GM12875 (cell line): ENCODE measurements at regions not wholly inside any gene's neighbourhood (a gene's known extent, or its start where the extent isn't known, plus 50 kb on each side); places are given as distances from the start of the nearest gene placed in this dataset.

Experiments used
- H3K4me3 ChIP-seq: one replicate; pipeline ENCODE4 v1.5.1; 2011; ENCODE audit warnings: low read depth, low read length, control low read depth
- TF ChIP-seq, protein P1 (sequence below): IDR thresholded peaks from 2 replicates; pipeline ENCODE4 v1.5.1; 2011; ENCODE audit warnings: low read depth, mild to moderate bottlenecking, control low read depth, inconsistent platforms, low read length, moderate library complexity, borderline replicate concordance; ENCODE audit not compliant: insufficient read depth

DNA sequence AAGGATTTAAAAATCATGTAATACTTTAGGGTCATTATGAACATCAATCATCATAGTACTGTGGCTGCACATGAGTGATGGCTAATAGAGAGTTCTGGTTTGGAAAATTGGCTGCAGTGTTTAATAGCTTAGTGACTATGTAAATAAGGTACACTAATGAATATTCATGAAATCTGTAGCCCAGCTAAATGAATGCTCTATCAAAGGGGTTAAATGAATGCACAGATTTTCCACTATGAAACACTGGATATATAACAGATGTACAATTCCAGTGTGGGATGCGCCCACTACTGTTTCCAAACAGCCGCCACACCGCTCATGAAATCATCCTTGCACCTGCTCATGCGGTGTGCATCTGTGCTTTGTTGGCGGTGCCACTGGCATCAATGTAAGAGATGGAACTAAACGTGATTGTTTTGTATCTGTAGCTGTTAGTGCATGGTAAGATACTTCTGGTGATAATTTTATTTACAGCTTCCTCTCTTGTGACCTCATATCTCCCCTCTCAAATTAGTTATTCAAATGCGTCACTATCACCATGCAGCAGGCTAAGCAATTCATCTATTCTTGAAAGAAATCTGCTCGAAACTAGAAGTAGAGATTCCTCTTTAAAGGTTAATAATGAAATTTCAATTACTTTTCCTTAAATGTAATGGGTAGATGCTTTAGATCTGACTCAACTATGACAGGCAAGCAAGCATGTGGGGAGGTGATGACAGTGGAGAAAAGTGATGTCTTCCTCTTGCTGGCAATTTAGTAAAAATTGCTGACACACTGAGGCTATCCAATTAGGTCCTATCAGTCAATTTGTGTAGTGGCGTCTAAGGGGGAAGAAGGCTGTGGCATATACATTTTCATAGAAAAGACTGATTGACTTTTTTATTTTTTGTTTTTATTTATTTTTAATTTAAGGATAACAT is 433.6 kb downstream of the AEBP2 start:
- H3K4me3 ChIP-seq, result no peak overlapping the region
- TF ChIP-seq, protein P1, sequence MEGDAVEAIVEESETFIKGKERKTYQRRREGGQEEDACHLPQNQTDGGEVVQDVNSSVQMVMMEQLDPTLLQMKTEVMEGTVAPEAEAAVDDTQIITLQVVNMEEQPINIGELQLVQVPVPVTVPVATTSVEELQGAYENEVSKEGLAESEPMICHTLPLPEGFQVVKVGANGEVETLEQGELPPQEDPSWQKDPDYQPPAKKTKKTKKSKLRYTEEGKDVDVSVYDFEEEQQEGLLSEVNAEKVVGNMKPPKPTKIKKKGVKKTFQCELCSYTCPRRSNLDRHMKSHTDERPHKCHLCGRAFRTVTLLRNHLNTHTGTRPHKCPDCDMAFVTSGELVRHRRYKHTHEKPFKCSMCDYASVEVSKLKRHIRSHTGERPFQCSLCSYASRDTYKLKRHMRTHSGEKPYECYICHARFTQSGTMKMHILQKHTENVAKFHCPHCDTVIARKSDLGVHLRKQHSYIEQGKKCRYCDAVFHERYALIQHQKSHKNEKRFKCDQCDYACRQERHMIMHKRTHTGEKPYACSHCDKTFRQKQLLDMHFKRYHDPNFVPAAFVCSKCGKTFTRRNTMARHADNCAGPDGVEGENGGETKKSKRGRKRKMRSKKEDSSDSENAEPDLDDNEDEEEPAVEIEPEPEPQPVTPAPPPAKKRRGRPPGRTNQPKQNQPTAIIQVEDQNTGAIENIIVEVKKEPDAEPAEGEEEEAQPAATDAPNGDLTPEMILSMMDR, result no peak

DNA sequence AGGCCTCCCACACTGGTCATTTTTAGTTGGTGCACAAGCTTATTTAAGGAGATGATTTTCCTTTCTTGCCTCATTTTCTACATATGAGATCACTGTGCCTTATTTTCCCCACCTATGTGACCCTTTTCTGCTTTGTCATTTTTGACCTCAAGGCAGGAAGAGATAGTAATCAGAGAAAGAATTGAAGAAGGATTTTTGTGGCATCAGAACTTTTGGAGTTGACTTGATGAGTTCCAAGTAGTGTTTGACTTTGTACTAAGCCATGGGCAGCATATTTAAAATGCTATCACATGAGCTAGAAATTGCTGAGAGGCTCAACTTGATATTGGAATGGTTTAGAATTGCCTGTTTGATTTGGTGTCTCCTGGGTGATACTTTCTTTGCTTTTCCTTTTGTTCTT is 440.8 kb downstream of the AEBP2 start:
- TF ChIP-seq, protein P1, result no peak

DNA sequence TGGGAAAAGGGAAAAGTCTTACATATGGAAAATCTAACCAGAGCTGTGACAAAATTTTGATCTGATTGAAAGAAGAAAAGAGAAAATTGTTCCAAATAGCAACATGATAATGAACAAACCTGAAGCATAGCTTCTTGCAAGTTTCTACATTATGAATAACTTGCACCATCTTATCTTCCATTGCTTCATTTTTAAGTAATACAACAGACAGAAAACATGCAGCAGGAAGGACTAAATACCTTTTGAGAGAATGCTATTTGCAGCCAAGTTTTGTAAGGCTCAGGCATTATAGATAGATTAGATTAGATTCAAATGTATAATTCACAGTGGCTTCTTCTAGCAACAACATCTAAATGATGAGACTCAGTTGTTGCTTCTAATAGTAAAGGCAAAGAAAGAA is 441.4 kb downstream of the AEBP2 start:
- TF ChIP-seq, protein P1, result no peak
- no peak overlapping the region for H3K4me3 ChIP-seq

More for the DNA sequence above, 440.8 kb downstream of the AEBP2 start:
- H3K4me3 ChIP-seq, result no peak overlapping the region

- no peak overlapping the region for H3K4me3 ChIP-seq
- TF ChIP-seq, protein P1, result no peak
Observed at GRCh38 chr12:19882346-19882745, 443.1 kb downstream of the AEBP2 start.

- no peak overlapping the region for H3K4me3 ChIP-seq
- TF ChIP-seq, protein P1, result no peak
Observed at GRCh38 chr12:19884021-19884492, 444.8 kb downstream of the AEBP2 start.

- no peak overlapping the region for H3K4me3 ChIP-seq
- TF ChIP-seq, protein P1, result no peak
Observed at GRCh38 chr12:19885093-19885812, 446.0 kb downstream of the AEBP2 start.
